Activated CD4-positive, alpha-beta memory T cell treated with anti-CD3 and anti-CD28 coated beads, Interleukin-2, amount 10 ng/mL, durations not matched to agents 7 days and 5 days (primary cell): ENCODE measurements at regions not wholly inside any gene's neighbourhood (a gene's known extent, or its start where the extent isn't known, plus 50 kb on each side); places are given as distances from the start of the nearest gene placed in this dataset.

Experiments used
- CTCF ChIA-PET: fragments of 350-600 bp; sonication (Branson Sonifier 250); formaldehyde crosslinking; loops from one replicate; lab custom pipeline; 2021; ENCODE audit warnings: antibody characterized with exemption, inconsistent platforms; lab: Charles Lee
- POLR2A ChIA-PET: fragments of 350-600 bp; sonication (Branson Sonifier 250); formaldehyde crosslinking; loops from one replicate; lab custom pipeline; 2021; ENCODE audit warnings: antibody characterized with exemption; lab: Charles Lee
- DNase-seq: peaks from one replicate; pipeline ENCODE4 v3.0.0-alpha.2; 2020
- H3K27ac Mint-ChIP-seq: one replicate; pipeline ENCODE4 v1.8.0; 2021; ENCODE audit warnings: mild to moderate bottlenecking, mixed read lengths
- H3K27me3 Mint-ChIP-seq: one replicate; pipeline ENCODE4 v1.8.0; 2021; ENCODE audit warnings: mixed read lengths
- H3K36me3 Mint-ChIP-seq: one replicate; pipeline ENCODE4 v1.8.0; 2021; ENCODE audit warnings: low read depth, mixed read lengths
- H3K4me1 Mint-ChIP-seq: one replicate; pipeline ENCODE4 v1.8.0; 2021; ENCODE audit warnings: mixed read lengths
- H3K4me3 Mint-ChIP-seq: one replicate; pipeline ENCODE4 v1.8.0; 2021; ENCODE audit warnings: mild to moderate bottlenecking, mixed read lengths
- H3K9me3 Mint-ChIP-seq: one replicate; pipeline ENCODE4 v1.8.0; 2021; ENCODE audit warnings: mixed read lengths

DNA sequence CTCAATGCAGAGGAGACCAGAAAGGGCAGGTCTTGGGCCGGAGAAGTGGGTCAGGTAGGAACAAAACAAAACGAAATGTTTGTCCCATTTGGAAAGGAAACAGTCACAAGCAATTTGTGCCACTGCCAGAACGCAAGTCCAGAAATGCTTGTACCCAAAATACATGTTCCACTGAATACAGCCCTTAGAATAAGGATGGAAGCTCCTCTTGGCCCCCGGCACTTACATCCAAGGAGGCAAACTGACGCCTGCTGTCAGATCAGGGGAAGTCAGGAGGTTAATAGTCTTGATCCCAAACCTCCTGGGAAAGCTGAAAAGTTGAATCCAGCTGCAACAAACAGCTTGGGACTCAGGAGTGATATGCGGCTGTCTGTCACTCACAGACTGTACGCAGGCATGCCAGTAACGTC, 75.9 kb upstream of the GALNT2 start:
- ChIA-PET POLR2A (interaction anchor here (1.0 kb wide), 1 partner anchor 27 kb away, joined by 3 read pairs; no protein-coding TSS in a partner anchor), CTCF (no interaction called here)
- H3K27me3 Mint-ChIP-seq = peaks cover 11% of the 10 kb centered on the region
- no peak overlapping the region for H3K27ac Mint-ChIP-seq
- DNase-seq = no peak
- H3K9me3 Mint-ChIP-seq = no peaks in the 10 kb centered on the region
- H3K4me1 Mint-ChIP-seq = no peaks in the 10 kb centered on the region
- no peak overlapping the region for H3K4me3 Mint-ChIP-seq
- H3K36me3 Mint-ChIP-seq = no peaks in the 10 kb centered on the region

DNA sequence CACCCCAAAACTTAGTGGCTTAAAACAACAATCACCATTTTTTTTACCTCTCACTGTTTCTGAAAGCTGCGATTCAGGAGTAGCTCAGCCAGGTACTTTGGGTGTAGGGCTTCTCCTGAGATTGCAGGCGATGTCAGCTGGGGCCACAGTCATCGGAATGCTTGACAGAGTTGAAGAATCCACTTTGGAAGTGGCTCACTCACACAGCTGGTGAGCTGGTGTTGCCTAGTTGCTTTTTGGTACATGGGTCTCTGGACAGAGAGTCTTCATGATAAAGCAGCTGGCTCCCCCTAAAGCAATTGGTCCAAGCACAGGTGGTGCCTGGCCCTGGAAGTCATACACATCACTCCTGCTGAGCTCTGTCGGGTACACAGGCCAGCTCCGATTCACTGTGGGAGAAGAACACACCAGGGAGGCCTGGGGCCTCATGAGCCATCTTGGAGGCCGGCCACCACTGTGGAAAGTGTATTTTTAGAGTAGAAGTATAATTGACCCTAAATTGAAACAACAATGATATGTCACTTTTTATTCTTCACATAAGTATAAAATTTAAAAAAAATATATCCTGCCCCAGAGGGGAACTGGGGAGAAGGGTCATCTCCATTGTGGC, 75.2 kb upstream of the GALNT2 start:
- no peak overlapping the region for H3K4me3 Mint-ChIP-seq
- H3K9me3 Mint-ChIP-seq = no peaks in the 10 kb centered on the region
- no peak overlapping the region for H3K27ac Mint-ChIP-seq
- no peaks in the 10 kb centered on the region for H3K4me1 Mint-ChIP-seq
- peaks cover 8% of the 10 kb centered on the region for H3K27me3 Mint-ChIP-seq
- no peak for DNase-seq
- ChIA-PET POLR2A (interaction anchor here (0.6 to 1.0 kb wide), 2 partner anchors 27 to 194 kb away, joined by 3 read pairs; no protein-coding TSS in a partner anchor), CTCF (no interaction called here)
- H3K36me3 Mint-ChIP-seq = no peaks in the 10 kb centered on the region

DNA sequence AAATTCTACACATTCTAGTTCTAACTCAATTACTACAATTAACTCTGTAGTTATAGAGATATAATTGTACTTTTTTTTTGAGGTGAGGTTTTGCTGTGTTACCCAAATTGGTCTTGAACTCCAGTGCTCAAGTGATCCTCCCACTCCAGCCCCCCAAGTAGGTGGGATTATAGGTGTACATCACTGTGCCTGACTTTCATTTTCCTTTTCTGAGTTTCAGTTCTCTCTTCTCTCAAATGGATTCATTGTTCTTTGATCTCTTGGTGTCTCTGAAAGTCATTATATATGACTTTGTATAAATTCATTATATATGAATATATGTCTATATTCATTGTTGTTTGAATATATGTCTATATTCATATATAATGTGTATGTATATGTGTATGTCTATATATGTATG, 74.0 kb upstream of the GALNT2 start:
- ChIA-PET POLR2A (no interaction called here), CTCF (no interaction called here)
- H3K9me3 Mint-ChIP-seq = no peaks in the 10 kb centered on the region
- H3K36me3 Mint-ChIP-seq = no peaks in the 10 kb centered on the region
- H3K27ac Mint-ChIP-seq = no peak overlapping the region
- no peaks in the 10 kb centered on the region for H3K4me1 Mint-ChIP-seq
- H3K27me3 Mint-ChIP-seq = peaks cover 8% of the 10 kb centered on the region
- no peak for DNase-seq
- H3K4me3 Mint-ChIP-seq = no peak overlapping the region

DNA sequence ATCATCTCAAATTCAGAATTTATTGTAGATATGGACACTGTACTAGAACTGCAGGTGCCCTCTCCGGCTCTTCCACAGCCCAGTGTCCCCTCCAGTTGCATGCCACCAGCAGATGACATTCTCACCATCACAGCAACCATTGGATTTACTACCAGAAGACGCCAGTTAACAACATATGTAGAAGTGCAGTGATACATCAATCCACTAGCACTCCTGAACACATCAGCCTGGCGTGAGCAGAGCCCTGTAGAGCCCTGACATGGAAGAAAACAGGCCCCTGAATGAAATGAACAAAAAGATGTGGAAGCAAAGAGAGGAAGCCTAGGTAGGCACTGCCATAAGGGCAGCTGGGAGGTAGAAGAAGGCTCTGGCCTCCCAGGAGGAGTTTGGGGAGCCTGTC, 73.1 kb upstream of the GALNT2 start:
- POLR2A ChIA-PET = no interaction called here
- no peak overlapping the region for H3K27ac Mint-ChIP-seq

DNA sequence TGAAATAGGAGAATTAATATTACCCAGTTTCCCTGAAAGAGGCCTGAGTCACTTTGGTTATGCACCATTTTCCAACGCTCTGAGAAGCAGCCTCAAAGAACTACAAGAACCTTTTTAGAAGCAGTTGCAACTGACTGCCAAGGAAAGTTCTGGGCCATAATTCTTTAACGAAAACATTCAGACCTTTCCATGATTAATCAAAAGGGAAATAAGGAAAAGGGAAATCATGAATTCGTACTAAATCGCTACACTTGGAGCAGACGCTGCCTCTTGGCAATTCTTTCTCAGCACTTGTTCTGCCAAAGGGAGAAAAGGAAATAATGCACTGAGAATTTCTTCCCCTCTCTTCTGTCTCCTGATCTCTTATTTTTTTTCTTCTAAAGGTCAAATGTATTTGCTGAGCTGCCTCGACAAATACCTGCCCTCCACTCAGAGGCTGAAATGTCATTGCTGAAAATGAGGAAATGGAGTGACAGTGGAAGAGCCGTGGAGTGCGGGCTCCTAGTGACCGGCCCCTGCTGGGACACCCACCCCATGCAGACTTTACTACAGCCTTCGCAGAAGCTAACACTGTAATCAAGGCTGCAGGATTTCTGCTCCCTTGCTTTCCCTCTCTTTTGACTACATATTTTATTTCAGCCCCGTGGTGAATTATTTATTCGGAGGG, 67.9 kb upstream of the GALNT2 start:
- Mint-ChIP-seq H3K27ac (no peak overlapping the region), H3K4me3 (no peak overlapping the region), H3K27me3 (peaks cover 2% of the 10 kb centered on the region), H3K4me1 (no peaks in the 10 kb centered on the region), H3K36me3 (no peaks in the 10 kb centered on the region), H3K9me3 (no peaks in the 10 kb centered on the region)
- CTCF ChIA-PET = no interaction called here
- no peak for DNase-seq
- POLR2A ChIA-PET = no interaction called here

More for the DNA sequence above, 73.1 kb upstream of the GALNT2 start:
- H3K27me3 Mint-ChIP-seq = peaks cover 3% of the 10 kb centered on the region
- DNase-seq = no peak
- H3K4me3 Mint-ChIP-seq = no peak overlapping the region
- no peaks in the 10 kb centered on the region for H3K36me3 Mint-ChIP-seq
- CTCF ChIA-PET = no interaction called here
- no peaks in the 10 kb centered on the region for H3K4me1 Mint-ChIP-seq
- H3K9me3 Mint-ChIP-seq = no peaks in the 10 kb centered on the region

GRCh38 chr1:230000493-230001184, 66.4 kb upstream of the GALNT2 start:
- H3K27me3 Mint-ChIP-seq = peaks cover 2% of the 10 kb centered on the region
- ChIA-PET POLR2A (no interaction called here), CTCF (no interaction called here)
- no peak overlapping the region for H3K4me3 Mint-ChIP-seq
- no peak for DNase-seq
- no peaks in the 10 kb centered on the region for H3K4me1 Mint-ChIP-seq
- H3K36me3 Mint-ChIP-seq = no peaks in the 10 kb centered on the region
- H3K9me3 Mint-ChIP-seq = no peaks in the 10 kb centered on the region
- no peak overlapping the region for H3K27ac Mint-ChIP-seq

DNA sequence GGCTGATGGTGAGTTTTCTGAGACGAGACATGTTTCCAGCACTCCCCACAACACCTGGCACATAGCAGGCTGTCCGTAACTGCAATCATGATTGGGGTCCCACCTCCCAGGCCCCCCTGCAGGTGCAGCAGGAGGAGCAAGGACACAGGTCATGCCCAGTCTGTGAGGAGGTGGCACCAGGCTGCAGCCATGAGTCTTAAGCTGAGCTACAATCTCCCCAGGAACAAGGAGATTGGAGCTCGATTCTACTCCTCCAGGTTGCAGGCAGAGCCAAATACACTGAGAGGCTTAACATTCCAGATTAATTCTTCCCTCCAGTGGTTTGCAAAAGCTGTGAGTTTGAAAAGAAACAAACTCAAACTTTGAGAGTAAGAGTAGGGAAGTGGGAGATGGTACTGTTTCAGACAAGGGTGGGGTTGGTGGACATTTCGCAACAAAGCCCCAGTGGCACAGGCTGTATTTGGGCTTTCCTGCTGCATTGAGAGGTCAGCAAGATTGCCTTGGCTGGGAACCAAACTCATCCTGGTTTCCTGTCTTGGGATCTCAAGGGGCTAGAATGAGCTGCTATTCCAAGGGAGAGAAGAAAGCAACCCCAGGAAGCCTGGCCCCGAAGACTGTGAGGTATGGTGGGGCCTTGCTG, 64.8 kb upstream of the GALNT2 start:
- Mint-ChIP-seq H3K4me1 (no peaks in the 10 kb centered on the region), H3K36me3 (no peaks in the 10 kb centered on the region), H3K27ac (no peak overlapping the region), H3K27me3 (peaks cover 8% of the 10 kb centered on the region), H3K9me3 (no peaks in the 10 kb centered on the region), H3K4me3 (no peak overlapping the region)
- no peak for DNase-seq
- POLR2A ChIA-PET = no interaction called here
- CTCF ChIA-PET = no interaction called here

DNA sequence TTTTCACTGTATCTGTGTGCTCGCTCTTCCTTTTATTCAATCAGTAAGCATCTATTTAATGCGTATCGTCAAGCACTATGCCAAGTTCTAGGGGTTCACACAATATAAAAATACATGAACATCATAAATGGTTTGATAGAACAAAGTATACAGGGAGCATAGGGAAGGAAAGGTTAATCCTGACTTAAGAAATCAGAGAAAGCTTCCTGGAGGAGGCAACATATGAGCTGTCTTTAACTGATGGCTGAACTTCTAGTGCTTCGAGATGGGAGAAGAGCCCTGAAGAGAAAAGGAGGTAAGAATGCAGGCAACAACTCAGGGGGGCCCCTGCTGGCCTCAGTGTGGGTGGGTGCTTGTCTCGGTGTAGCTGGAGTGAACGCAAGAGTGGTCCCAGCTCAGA, 63.6 kb upstream of the GALNT2 start:
- Mint-ChIP-seq H3K4me1 (no peaks in the 10 kb centered on the region), H3K27me3 (peaks cover 8% of the 10 kb centered on the region), H3K4me3 (no peak overlapping the region), H3K27ac (no peak overlapping the region), H3K36me3 (no peaks in the 10 kb centered on the region), H3K9me3 (no peaks in the 10 kb centered on the region)
- no peak for DNase-seq
- ChIA-PET CTCF (no interaction called here), POLR2A (no interaction called here)

GRCh38 chr1:230005040-230005439, 62.0 kb upstream of the GALNT2 start:
- ChIA-PET CTCF (no interaction called here), POLR2A (no interaction called here)
- no peaks in the 10 kb centered on the region for H3K36me3 Mint-ChIP-seq
- H3K27me3 Mint-ChIP-seq = peaks cover 13% of the 10 kb centered on the region
- no peaks in the 10 kb centered on the region for H3K9me3 Mint-ChIP-seq
- H3K4me3 Mint-ChIP-seq = no peak overlapping the region
- no peak for DNase-seq
- no peak overlapping the region for H3K27ac Mint-ChIP-seq
- H3K4me1 Mint-ChIP-seq = no peaks in the 10 kb centered on the region

DNA sequence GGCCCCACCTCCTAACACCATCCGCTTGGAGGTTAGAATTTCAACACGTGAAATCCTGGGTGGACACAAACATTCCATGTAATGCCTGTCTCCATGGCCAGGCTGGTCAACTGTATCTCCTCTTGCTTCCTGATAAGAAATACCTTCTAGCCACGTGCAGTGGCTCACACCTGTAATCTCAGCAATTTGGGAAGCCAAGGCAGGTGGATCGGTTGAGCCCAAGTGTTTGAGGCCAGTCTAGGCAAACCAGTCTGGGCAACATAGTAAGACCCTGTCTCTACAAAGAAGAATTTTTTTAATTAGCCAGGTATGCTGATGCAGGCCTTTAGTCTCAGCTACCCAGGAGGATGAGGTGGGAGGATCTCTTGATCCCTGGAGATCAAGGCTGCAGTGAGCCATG, 58.3 kb upstream of the GALNT2 start:
- no peak overlapping the region for H3K27ac Mint-ChIP-seq
- no peaks in the 10 kb centered on the region for H3K36me3 Mint-ChIP-seq
- H3K4me1 Mint-ChIP-seq = no peaks in the 10 kb centered on the region
- POLR2A ChIA-PET = no interaction called here
- CTCF ChIA-PET = no interaction called here
- peaks cover 21% of the 10 kb centered on the region for H3K27me3 Mint-ChIP-seq
- no peaks in the 10 kb centered on the region for H3K9me3 Mint-ChIP-seq
- no peak for DNase-seq
- H3K4me3 Mint-ChIP-seq = no peak overlapping the region

DNA sequence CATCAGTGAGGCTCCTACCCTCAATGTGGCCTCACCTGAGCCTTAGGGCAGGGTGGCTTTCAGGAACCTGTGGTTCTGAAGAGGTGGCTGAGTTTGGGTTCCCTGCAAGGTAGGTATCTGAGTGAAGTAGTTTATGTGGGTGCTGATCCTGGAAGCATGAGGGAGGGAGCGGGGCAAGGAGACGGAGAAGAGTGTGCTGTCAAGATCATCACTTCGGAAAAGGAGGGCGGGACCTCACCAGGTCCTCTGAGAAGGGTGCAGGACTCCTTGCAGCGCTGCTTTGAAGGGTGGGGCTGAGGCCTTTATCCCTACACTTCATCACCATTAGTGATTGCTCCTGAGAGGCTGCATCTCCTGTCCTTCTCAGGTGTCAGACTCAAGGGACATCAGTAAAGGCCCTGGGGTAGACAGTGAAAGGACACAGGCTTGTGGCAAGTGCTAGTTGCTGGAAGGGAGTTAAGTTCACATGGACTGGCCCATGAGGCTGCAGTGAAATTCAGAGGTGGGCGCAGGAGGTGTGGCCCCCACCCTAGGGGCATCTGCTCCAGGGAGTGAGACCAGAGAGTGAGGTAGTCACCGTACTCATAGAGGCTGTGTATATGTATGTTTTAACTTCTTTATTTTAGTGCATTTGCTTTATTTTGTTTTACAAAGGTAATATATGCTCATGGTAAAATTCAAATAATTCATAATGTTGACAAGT, 57.3 kb upstream of the GALNT2 start:
- ChIA-PET CTCF (no interaction called here), POLR2A (no interaction called here)
- Mint-ChIP-seq H3K27me3 (peaks cover 26% of the 10 kb centered on the region), H3K9me3 (no peaks in the 10 kb centered on the region), H3K4me1 (no peaks in the 10 kb centered on the region), H3K4me3 (no peak overlapping the region), H3K27ac (no peak overlapping the region), H3K36me3 (no peaks in the 10 kb centered on the region)
- no peak for DNase-seq

- Mint-ChIP-seq H3K4me3 (no peak overlapping the region), H3K36me3 (no peaks in the 10 kb centered on the region), H3K27ac (no peak overlapping the region), H3K4me1 (no peaks in the 10 kb centered on the region), H3K27me3 (peaks cover 26% of the 10 kb centered on the region), H3K9me3 (no peaks in the 10 kb centered on the region)
- ChIA-PET CTCF (no interaction called here), POLR2A (no interaction called here)
- DNase-seq = no peak
Measured at GRCh38 chr1:230010603-230011332, 56.3 kb upstream of the GALNT2 start.
